Ammon's horn (tissue), 1 donor: ENCODE measurements at regions not wholly inside any gene's neighbourhood (a gene's known extent, or its start where the extent isn't known, plus 50 kb on each side); places are given as distances from the start of the nearest gene placed in this dataset.
"Not testable (repeated sequence)": the region's sequence is repeated elsewhere in the genome, so short reads cannot be mapped to it uniquely, and the experiment has no call there.

Experiments used
- DNase-seq: peaks from one replicate; pipeline ENCODE4 v3.0.0-alpha.2; 2016; ENCODE audit warnings: low spot score

DNA sequence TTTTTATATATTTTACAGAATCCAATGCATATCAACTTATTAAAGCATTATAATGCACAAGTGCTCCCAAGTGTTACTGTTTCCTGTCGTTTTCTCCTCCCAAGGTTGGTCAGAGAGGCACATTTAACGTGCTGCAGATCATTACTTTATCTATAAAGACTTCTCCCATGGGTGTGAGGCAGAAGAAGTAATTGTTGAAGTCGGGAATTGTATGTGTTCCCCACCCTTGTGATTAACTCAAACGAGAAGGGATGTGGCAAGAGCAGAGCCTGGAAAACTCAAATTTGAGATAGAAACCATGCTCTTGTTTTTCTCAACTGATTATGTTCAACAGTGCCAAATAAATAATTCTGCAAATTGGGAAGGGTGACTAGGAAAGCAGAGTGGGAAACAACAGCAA is 412.5 kb upstream of the ADAMTS5 start:
- no peak for DNase-seq

DNA sequence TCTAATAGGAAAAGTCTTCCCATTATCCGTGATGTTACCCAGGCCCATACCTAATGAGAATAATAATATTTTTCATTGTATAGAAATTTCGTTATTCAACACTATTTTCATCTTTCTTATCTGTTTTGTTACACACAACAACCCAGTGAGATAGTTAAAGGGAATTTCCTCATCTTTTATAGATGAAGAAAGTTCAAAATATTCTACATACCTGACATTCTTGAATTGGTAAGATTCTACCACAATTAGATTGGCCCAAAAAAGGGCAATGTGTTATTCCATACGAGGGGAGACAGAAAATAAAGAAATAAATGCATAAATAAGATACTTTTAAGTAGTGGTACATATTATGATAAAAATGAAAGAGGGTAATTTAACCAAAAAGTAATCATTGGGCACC is 405.5 kb upstream of the ADAMTS5 start:
- no peak for DNase-seq

DNA sequence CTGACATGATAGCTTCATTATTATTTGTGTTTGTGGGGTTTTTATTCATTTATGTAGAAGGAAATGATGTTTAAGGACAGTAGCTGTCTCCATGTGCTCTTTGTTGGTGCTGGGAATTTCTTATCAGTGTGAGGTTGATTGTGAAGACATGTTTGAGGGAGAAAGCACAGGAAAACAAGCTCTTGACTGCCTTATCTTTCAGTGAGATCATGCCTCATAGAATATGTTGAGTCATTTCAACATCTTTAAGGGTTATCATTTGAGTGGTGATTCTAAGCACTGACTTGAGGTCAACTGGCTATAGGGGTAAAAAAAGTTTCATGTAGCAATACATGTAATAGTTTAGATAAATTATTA is 405.1 kb upstream of the ADAMTS5 start:
- no peak for DNase-seq

DNA sequence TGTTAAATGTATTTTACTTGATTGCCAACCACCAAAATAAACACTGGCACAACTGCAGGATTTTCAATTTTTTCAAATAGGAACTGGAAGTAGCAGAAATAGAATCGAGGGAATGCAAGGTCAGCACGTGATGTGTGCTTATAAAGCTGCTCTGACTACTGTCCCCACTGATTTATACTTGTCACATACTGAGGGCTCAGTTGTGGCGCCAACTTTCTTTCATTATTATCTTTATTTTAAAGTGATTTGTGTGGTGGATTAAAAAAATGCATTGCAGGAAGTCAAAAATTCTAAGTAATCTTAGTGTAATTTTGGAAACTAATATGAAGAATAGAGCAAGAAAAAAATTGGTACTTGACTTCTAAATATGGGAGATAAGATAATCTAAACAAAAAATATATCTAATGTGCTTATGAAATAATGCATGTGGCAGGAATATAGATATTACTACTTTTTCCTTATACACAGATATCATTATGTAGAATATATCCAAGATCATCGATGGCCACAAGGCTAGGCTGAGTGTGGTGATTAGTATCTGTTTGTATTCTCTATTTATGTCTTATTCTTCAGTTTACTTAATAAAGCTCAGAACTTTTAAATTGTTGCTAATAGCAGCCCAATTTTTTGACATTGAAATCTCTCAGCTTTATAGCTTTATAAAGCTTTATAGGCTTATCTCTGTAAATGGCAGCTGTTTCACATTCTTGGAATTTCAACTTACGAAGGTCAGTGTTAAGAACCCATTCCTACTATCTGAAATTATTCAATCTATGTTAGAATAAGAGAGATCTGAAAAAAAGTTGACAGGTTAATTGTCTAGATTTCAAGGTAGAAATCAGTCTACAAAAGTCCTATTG is 404.5 kb upstream of the ADAMTS5 start:
- no peak for DNase-seq

DNA sequence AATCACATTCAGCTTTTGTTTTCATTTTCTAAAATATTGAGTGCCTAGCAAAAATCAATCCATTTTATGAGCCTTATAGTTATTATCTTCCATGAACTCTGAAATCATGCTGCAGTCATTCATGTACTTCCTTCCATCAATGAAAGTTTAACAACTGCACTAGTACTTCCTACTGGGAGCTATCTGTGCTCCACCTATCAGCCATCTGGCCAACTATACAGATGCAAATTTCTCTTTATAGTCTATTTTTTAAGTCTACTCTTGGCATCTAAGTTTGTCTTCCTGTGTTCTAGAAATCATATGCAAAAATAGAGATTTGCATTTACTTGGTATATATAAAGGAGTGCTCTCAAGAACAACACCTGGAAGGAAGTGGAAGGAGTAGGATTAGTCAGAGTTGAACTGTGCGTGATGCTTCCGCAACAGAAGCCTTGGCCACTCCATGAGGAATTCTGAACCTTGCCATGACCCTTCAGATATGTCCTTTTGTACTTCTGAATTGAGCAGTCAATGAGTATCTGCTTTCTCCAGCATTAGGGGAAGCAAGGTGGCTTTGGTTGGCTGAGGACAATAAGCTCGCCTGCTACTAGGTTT is 403.2 kb upstream of the ADAMTS5 start:
- DNase-seq, result no peak

DNA sequence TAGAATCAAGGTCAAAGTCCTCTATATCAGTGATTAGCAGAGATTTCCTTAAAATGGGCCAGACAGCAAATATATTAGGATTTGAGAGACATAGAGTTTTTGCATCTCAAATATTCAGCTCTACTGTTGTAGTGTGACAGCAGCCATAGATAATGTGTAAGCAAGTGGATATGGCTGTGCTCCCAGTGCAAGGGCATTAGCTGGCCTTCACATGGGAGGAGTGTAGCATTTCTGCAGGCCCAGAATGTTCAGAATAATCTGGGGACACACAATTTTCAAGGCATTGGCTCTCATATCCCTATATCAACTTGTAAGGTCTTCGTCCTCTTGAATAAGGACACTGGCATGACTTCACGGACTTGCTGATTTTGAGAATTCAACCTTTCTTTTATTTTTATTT is 402.3 kb upstream of the ADAMTS5 start:
- DNase-seq, result no peak

DNA sequence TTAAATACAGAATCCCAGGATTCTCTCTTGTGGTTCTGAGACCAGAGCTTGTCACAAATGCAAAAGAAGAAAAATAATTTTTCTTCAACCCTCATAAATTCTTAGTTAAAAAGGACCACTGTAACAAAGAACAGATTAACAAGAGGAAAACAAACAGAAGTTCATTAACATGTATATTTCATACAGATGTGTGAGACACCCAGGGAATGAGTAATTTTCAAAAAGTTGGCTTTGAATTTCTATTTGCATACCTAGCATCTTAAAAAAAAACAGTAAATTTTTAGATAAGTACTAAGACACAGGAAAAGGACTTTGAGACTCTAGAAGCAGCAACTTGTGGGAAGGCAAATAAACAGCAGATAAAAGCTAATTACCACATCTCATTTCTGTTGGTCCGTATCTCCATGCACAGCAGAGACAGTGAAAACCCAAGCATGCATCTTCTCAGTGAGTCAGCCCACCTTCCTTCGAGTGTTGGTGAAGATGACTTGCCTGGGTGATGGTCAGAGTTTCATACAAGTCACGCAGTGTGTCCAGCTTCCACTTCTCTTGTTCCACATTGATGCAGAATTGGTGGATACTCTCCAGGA is 399.9 kb upstream of the ADAMTS5 start:
- DNase-seq, result no peak

DNA sequence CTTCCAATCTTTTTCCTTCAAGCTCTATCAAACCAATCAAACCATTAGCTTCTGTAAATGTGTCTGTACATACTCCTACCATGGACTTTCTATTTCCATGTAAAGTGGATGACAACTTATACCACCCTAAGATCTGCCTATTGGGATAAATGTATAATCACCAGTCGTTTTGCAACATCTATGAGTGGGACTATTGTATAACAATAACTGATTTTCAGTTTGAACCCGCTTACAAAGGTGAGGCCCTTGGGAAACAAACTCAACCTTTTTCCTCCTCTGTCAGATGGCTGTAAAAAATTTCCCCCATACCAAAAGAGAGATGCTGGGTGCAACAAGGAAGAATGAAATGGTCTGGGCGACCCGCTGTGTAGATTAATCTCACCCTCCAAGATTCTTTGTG is 399.1 kb upstream of the ADAMTS5 start:
- no peak for DNase-seq

DNA sequence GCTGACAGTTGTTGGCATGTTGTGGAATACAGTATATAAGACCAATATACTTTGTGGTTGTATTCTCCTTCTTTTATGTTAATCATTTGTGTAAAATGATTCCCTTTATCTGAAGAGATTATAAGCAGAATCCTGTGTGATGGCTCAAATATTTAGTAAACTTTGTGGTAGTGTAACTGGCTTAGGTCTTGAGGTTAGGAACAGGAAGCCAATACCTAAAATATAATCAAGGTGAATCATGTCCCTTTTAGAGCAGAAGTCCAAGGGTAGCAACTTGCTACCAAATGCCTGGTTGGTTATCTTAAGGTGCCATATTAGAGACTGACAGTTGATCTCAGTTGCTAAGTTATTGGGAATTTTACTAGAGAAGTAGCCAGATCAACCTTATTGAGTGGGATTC is 398.5 kb upstream of the ADAMTS5 start:
- no peak for DNase-seq

DNA sequence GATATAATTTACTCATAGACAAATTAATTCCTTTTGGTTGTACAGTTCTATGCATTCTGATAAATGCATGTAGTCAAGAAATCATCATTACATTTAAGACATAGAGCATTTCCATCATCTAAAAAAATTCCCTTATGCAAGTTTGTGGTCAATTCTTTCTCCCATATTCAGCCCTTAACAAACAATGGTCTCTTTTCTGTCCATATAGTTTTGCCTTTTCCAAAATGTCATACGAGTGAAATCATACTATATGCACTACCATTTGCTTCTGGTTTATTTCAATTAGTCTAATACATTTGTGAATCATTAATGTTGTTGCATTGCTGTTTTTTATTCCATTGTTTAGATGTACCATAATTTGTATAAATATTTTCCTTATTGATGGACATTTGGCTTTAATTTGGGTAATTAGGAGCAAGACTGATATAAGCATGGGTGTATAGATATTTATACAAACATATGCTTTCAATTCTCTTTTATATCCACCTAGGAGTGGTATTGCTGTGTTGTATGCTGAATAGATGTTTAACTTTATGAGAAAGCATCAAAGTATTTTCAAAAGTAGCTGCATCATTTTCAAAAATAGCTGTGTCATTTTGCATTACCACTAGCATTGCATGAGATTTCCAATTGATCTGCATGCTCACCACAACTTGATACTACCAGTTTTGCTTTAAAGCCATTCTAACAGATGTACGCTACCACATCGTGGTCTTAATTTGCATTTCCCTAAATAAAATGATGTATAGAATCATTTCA is 397.0 kb upstream of the ADAMTS5 start:
- no peak for DNase-seq

DNA sequence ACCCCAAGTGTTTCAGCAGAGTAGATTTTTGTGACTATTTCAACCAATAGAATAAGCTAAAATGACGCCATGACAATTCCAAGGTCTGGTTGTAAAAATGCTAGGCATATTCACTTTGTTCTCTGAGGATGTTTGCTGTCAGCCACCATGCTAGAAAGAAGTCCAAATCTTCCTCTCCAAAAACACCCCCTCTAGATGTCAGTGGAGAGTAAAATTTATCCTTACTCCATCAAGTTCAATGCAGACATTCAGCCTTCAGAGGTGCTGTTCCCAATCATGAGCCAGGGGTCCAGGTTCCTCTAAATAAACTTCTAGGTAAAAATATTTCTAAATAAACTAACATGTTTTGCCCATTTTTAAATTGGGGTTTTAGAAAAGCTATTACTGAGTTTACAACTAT is 395.4 kb upstream of the ADAMTS5 start:
- DNase-seq, result no peak

DNA sequence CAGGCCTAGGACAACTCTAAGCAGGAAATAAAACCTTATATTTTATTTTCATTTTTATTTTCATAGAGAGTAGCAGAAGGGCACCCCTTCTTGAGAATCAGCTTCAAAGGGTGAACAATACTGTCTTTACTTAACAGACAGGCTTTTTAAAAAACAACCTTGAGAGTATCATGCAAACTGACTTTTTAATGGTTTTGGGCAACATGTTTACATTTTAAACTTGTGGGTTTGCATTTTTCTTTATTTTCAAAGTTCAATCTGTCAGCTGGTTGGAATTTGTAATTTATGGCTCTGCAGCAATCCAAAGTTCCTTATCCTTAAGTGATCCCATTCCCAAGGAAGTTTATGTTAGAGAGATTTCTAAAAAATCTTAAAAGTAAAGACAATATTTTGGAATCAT is 392.3 kb upstream of the ADAMTS5 start:
- DNase-seq, result no peak

DNA sequence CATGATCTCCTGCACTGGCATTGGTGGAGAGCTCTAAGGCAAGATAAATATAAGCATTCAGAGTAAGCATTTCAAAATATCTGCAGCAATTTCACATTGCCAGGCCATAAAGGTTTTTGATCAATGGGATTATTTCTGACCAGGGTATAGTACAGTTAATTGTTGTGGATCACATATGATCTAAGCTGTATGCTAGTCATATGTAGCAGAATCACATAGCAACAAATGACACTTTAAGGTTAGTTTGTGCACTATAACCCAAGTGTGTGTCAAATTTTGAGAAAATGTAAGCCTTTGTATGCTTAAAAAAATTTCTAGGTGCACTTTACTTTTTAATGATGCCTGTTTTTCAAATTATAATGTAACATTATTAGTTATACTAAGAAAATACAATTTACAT is 386.0 kb upstream of the ADAMTS5 start:
- no peak for DNase-seq

DNA sequence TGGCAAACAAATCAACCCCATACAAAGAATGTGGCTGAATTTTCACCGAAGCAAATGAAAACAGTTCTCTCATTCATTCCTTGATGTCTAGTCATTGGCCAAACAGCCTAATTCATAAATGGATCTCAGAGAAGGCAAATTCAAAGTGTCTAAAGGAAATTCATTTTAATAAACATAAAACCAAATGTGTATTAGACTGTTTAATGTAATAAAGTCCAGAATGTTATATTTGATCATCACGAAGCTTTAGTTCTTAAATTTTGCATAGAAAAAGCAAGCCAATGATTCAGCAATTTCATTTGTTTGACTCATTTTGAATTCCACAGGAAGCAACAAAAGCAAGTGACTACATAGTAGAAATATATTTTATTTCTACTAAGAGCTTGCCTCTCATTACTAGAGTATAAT is 379.2 kb upstream of the ADAMTS5 start:
- no peak for DNase-seq

DNA sequence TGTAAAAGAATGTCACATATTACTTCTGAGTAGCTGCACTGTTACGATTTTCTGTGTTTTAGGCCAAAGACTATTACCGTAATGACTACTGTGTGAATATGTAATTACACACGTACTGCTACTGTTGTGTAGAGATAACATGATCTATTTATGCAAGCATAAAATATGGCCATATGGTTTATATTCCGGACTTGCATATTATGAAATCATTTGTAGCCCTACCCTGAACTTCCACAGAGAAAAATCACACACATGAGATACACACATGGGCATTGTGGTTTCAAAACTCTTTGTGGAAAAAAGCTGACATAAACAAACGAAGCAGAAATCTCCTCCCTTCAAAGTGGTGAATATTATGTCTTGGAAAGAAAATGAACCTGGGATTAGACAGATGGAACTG is 373.0 kb upstream of the ADAMTS5 start:
- DNase-seq, result no peak

DNA sequence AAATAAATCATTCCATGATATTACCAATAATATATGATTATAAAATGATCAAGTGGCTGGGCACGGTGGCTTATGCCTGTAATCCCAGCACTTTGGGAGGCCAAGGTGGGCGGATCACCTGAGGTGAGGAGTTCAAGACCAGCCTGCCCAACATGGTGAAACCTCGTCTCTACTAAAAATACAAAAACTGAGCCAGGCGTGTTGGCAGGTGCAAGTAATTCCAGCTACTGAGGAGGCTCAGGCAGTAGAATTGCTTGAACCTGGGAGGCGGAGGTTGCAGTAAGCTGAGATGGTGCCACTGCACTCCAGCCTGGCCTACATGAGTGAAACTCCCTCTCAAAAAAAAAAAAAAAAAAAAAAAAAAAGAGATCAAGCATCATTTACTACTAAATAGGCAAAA is 371.1 kb upstream of the ADAMTS5 start:
- DNase-seq, result not testable (repeated sequence)

DNA sequence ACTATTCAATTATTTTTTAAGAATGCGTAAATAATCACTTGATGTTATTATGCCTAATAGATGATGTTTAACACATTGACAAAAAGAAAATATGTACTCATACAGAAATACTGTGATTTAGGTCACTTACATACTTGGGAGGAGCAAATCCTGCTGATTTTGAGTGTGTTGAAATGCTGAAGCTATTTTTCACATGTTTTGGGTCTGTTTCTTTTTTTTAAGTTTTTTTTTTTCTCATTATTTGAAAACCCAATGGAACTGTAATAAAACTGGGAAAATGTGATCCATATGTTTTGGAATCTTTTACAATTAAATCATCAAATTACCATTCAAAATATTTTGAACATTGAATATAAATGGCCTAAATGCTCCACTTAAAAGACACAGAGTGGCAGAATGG is 366.2 kb upstream of the ADAMTS5 start:
- DNase-seq, result no peak

DNA sequence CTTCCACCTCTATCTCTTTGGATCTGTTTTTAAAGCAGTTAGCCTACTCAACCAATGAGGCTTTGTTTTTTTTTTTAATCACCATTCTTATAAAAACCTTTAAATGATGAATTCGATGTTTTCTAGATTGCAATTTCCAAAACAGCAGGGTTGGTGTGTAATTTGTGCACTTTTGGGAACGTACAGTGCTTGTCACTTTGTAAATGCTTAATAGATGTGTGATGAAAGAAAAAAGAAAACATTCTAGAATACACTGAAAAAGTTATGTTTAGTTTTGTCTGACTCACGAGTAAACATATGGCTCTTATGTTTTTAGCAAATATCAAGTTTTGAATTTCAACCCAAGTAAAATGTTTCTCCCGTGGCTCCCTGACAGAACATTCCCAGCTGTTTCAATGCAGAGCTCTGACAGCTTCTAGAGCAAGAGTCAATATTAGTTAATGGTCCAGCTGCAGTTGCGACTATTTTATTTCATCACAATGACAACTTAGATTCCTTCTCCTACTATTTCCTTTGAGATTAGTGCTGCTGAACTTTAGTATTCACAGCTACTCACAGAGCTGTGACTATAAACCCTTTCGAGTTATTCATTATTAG is 362.5 kb upstream of the ADAMTS5 start:
- no peak for DNase-seq

DNA sequence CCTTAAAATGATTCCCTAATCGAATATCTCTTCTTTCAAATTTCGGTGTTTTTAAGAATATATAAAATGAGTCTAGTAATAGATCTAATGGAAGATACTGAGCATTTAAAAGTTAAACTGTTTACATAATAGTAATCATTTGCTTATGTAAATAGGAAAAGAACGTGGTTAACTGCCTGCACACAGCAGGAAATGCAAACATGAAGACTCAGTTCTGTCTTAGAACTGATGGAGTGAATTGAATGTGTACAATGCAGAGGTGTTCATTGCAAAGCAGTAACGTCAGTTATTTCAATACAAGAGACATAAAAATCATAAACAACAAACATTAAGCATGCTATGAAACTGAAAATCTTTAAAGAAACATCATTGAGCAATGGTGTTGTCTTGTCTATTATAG is 359.4 kb upstream of the ADAMTS5 start:
- DNase-seq, result no peak

DNA sequence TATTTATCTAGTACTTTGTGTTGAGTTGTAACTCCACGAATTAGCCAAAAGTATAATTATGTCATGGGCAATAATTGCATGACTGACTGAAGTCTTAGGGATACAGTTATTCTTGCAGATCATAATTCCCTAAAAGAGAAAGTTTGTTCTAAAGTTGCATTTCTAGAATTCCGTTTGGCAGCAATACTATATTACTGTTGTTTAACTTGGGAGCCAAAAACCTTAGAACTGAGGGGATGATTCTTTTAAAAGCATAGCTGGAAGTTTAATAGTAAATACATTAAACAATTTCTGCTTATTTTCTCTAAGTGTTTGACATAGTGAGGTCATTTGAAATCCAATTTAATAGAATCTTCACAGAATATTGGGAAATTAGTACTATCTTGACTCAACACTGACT is 356.4 kb upstream of the ADAMTS5 start:
- DNase-seq, result no peak

DNA sequence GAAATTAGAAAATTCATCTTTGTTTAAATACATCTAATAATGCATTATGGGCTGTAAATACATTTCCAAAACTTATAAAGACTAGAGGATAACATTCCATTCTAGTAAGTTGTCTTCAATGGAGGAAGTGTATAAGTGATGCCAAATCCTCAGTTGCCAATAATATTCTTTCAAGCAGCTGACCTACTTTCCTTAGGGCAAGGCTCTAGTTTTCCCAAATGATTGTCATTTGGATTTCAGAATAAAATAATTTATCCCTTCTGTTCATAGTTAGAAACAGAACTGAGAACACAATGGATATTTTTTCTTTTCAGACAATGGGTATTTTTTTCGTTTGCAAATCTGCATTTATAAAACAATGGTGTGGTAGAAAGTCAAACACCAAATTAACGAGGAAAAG is 354.9 kb upstream of the ADAMTS5 start:
- no peak for DNase-seq

DNA sequence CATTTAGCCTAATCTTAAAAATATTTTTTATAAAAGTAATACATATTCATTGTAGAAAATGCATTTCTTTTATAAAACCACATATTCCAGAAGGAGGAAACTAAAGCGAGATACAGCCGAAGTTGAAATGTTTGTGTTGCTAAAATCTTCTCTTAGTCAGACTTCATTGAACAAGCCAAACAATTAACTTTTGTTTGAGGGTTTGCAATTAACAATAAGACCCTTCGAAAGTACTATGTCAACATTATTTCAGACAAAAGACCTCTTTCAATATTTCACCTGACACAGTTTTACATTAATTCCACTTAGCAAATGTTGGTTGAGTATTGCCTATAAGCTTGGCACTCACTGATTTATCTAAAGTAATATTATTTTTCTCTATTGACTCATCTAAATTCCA is 354.0 kb upstream of the ADAMTS5 start:
- DNase-seq, result no peak

DNA sequence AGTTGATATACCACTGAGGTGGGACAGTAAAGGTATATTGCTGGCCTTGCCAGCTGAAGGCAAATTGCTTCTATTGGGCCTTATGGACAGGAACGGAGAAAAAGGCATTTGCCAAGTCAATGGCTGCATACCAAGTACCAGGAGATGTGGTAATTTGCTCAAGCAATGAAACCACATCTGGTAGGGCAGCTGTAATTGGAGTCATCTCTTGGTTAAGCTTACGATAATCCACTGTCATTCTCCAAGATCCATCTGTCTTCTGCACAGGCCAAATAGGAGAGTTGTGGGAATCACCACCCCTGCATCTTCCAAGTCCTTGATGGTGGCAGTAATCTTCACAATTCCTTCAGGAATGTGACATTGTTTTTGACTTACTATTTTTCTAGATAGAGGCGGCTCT is 350.7 kb upstream of the ADAMTS5 start:
- not testable (repeated sequence) for DNase-seq
